Endothelial cell (in vitro differentiated cells): ENCODE measurements at regions not wholly inside any gene's neighbourhood (a gene's known extent, or its start where the extent isn't known, plus 50 kb on each side); places are given as distances from the start of the nearest gene placed in this dataset.

ENCODE experiments used
- DNase-seq: peaks from one replicate; pipeline ENCODE4 v3.0.0; 2021; ENCODE audit warnings: low spot score
- H3K27ac Mint-ChIP-seq: one replicate; pipeline ENCODE4 v1.8.0; 2021; ENCODE audit warnings: mixed read lengths, inconsistent platforms; ENCODE audit not compliant: unreplicated experiment
- H3K27me3 Mint-ChIP-seq: one replicate; pipeline ENCODE4 v1.8.0; 2021; ENCODE audit warnings: mild to moderate bottlenecking, moderate library complexity, mixed read lengths, inconsistent platforms; ENCODE audit not compliant: unreplicated experiment
- H3K36me3 Mint-ChIP-seq: one replicate; pipeline ENCODE4 v1.8.0; 2021; ENCODE audit warnings: mild to moderate bottlenecking, low read depth, mixed read lengths, inconsistent platforms; ENCODE audit not compliant: unreplicated experiment
- H3K4me1 Mint-ChIP-seq: one replicate; pipeline ENCODE4 v1.8.0; 2021; ENCODE audit warnings: mild to moderate bottlenecking, mixed read lengths, inconsistent platforms; ENCODE audit not compliant: unreplicated experiment
- H3K4me3 Mint-ChIP-seq: one replicate; pipeline ENCODE4 v1.8.0; 2021; ENCODE audit warnings: mild to moderate bottlenecking, mixed read lengths, inconsistent platforms; ENCODE audit not compliant: unreplicated experiment
- H3K9me3 Mint-ChIP-seq: one replicate; pipeline ENCODE4 v1.8.0; 2021; ENCODE audit warnings: mixed read lengths, inconsistent platforms; ENCODE audit not compliant: unreplicated experiment
- TF ChIP-seq, protein P1 (sequence below): fragments of 200-600 bp; sonication (generic); IDR thresholded peaks from one replicate; pipeline ENCODE4 v1.5.0; 2021; ENCODE audit warnings: antibody characterized with exemption; ENCODE audit not compliant: unreplicated experiment

DNA sequence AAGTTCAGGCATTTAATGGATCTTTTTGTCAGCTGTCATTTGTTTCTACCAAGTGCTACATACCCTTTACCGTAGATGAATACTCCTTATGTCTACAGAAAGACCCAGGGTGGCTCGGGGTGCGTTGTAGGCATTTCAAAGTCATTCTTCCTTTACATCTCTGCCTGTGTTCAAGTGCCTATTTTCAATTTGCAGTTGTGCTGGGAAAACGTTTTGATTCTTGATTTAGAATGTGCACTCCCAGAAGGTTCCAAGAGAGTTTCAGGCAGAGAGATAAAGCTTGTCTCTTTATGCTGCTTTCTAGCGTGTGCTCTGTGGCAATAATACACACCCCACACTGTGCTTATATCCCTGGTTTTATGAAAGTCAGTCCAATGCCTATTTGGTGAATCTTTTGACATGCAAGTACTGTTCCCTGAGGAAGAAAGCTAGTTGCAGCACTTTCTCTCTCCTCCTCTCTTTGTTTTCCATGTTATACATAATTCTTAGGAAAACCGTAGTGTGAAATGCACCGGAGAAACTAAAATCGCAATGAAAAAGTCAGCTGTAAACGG is 828.1 kb upstream of the ZNF608 start:
- no peaks in the 10 kb centered on the region for H3K9me3 Mint-ChIP-seq
- peaks cover 3% of the 10 kb centered on the region for H3K4me1 Mint-ChIP-seq
- H3K27me3 Mint-ChIP-seq, result no peaks in the 10 kb centered on the region
- no peak overlapping the region for H3K4me3 Mint-ChIP-seq
- DNase-seq, result no peak
- H3K36me3 Mint-ChIP-seq, result no peaks in the 10 kb centered on the region
- no peak overlapping the region for H3K27ac Mint-ChIP-seq
- TF ChIP-seq, protein P1, sequence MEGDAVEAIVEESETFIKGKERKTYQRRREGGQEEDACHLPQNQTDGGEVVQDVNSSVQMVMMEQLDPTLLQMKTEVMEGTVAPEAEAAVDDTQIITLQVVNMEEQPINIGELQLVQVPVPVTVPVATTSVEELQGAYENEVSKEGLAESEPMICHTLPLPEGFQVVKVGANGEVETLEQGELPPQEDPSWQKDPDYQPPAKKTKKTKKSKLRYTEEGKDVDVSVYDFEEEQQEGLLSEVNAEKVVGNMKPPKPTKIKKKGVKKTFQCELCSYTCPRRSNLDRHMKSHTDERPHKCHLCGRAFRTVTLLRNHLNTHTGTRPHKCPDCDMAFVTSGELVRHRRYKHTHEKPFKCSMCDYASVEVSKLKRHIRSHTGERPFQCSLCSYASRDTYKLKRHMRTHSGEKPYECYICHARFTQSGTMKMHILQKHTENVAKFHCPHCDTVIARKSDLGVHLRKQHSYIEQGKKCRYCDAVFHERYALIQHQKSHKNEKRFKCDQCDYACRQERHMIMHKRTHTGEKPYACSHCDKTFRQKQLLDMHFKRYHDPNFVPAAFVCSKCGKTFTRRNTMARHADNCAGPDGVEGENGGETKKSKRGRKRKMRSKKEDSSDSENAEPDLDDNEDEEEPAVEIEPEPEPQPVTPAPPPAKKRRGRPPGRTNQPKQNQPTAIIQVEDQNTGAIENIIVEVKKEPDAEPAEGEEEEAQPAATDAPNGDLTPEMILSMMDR, result no peak

DNA sequence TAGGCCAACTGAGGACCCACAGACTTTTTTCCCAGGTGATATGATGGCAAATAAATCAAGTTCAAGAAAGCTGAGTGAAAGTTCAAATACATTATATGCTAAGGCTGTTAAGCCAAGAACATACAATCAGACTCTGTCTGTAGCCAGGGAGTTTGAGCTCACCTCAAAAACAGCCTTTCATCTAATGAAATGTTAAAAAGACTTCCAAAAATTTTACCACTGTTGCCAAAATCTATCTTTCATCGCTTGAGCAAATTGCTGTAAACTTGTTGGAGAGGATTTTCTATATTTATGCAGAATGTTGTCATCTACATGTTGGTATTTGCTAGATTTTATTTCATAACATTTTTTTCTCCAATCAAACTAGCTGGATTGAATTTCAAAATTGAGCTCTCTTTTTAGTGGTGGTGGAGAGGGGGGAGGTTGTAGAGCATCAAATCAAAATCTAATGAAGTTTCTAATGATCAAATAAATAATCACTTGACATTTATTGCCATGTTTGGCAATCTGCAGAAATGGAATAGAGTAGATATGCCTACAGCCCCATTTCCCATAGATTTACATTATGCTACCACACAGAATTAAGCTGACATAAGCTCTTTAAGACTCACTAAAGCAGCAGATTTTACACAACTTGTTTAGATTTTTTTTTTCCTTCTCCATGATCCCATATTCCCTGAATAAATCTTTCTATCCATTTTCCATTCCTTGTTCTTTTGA is 828.9 kb upstream of the ZNF608 start:
- no peak overlapping the region for H3K27ac Mint-ChIP-seq
- H3K4me3 Mint-ChIP-seq, result no peak overlapping the region

DNA sequence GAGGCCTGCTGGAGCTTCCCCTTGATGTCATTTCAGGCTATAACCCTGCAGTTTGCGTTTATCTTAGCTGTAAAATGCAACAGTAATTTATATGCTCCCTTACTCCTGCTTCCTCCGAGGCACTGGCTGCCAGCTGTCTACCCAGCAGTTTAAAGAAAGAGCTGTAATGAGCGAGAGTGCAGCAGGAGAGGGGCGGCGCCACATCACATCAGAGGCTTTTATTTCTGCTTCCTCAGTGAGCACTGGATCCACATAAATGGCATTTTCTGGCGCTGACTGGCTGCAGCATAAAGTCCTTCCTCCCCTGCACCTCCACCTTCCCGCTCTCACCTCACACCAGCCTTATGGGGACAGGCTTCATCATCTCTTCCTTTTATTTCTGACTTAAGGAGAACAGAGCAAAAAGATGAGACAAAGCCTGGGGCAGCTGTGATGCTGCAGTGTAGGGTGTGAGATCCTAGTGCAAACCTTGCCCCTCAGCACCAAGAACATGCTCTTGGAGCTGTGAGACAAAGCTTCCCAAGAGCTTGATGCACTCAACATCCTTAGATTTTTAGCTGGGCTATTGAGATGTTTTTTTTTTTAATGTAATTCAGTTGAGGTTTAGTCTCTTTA is 829.6 kb upstream of the ZNF608 start:
- Mint-ChIP-seq H3K36me3 (no peaks in the 10 kb centered on the region), H3K4me3 (no peak overlapping the region), H3K4me1 (peaks cover 3% of the 10 kb centered on the region), H3K9me3 (no peaks in the 10 kb centered on the region), H3K27ac (no peak overlapping the region), H3K27me3 (no peaks in the 10 kb centered on the region)
- DNase-seq, result no peak
- TF ChIP-seq, protein P1, result no peak

More for the DNA sequence above, 828.9 kb upstream of the ZNF608 start:
- peaks cover 3% of the 10 kb centered on the region for H3K4me1 Mint-ChIP-seq
- no peaks in the 10 kb centered on the region for H3K27me3 Mint-ChIP-seq
- no peaks in the 10 kb centered on the region for H3K36me3 Mint-ChIP-seq
- H3K9me3 Mint-ChIP-seq, result no peaks in the 10 kb centered on the region
- no peak for DNase-seq
- TF ChIP-seq, protein P1, result no peak

DNA sequence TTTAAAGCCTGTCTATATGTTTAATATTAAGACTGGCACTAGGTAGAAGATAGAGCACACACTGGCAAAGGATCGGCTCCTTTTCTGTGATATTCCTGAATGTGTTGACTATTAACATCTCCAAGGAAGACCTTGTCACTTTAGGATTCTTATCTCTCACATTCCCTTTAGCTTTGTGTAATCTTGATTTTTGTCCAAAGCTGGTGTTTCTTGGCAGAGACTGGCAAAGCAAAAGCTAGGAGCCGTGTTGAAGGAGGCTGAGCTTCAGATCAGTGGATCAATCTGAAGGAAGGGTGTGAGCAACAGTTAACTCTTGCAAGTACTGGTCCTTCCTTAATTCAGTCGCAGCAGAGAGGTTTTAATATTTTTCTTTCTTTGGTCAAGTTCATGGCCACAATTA is 830.4 kb upstream of the ZNF608 start:
- H3K9me3 Mint-ChIP-seq, result no peaks in the 10 kb centered on the region
- TF ChIP-seq, protein P1, result no peak
- no peak overlapping the region for H3K4me3 Mint-ChIP-seq
- H3K36me3 Mint-ChIP-seq, result no peaks in the 10 kb centered on the region
- no peak for DNase-seq
- H3K27me3 Mint-ChIP-seq, result no peaks in the 10 kb centered on the region
- no peak overlapping the region for H3K27ac Mint-ChIP-seq
- peaks cover 3% of the 10 kb centered on the region for H3K4me1 Mint-ChIP-seq

DNA sequence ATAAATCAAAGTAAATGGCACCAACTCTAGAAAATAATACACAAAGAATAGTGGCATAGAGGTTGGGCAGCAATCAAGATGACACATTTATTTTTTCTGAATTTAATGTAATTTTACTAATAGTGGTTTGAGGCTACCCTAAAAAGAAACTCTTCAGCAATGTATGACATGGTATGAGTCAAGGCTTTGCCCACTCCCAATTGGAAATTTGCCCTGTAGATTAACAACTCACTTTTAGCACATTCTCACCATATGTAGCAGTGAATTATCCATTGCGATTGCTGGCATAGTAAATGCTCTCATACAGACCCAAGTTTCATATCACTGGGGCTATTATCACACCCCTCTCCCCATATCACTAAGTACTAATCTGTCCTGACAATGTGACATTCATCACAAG is 832.1 kb upstream of the ZNF608 start:
- no peak overlapping the region for H3K27ac Mint-ChIP-seq
- H3K36me3 Mint-ChIP-seq, result no peaks in the 10 kb centered on the region
- no peak overlapping the region for H3K4me3 Mint-ChIP-seq
- no peaks in the 10 kb centered on the region for H3K27me3 Mint-ChIP-seq
- no peak for DNase-seq
- H3K9me3 Mint-ChIP-seq, result no peaks in the 10 kb centered on the region
- peaks cover 3% of the 10 kb centered on the region for H3K4me1 Mint-ChIP-seq
- TF ChIP-seq, protein P1, result no peak
